GM19463 (cell line): ENCODE measurements at regions not wholly inside any gene's neighbourhood (a gene's known extent, or its start where the extent isn't known, plus 50 kb on each side); places are given as distances from the start of the nearest gene placed in this dataset.

Experiments used
- ATAC-seq: cut with Tn5 transposase; IDR thresholded peaks from one replicate; pipeline ENCODE4 v1.9.1; 2021; ENCODE audit warnings: mild to moderate bottlenecking, moderate library complexity; ENCODE audit not compliant: unreplicated experiment

DNA sequence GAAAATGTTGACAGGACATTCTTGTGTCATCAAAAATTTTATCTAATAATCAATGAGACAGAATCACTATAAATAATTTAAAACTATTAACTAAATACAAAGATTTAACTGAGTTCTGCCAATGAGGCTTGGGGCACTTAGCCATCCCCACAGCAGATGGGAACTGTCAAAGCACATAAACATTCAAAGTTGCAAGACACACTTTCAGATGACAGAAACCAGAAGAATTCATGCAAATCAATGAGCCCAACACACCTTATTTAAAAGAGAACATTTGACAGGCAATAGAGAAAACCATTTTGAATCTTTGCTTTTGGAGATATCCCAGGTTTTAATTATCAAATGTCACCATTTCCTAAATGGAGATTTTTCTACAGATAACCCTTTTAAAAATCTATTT, 566.2 kb downstream of the IRS1 start:
- no peak for ATAC-seq

DNA sequence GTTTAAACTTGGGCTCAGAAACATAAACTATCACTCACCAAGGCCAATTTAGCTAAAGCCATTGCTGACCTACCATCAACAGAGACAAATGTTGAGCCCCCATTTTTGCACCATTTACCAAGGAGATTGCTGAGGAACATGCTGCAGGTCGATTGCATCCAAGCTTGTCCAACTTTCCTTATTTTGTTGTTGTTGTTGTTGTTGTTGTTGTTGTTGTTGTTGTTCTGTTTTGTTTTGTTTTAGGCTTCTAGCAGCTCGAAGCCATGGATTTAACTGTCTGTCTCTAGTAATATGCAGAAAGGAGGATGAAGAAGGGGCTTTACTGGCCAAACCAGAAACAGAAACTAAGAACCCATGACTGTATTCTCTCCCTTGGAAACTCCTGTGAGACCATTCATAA, 571.5 kb downstream of the IRS1 start:
- ATAC-seq, result no peak

DNA sequence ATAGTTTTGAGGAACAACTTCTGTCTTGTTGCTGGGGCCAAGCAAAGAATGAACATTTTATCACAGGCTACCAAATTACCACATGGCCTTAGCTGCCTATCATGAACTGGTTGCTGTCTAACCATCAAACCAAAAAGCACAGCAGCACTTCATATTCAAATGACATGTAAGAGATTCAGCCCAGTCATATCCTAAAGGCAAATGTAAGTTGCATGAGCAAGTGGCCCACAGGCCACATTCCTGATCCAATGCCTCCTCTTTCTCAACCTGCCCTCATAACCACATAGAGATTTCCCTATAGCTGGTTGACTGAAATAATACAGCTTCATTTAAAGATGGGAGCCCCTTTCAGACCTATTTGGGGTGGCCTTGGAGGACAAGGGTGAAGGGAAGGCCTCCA, 572.3 kb downstream of the IRS1 start:
- ATAC-seq, result no peak

DNA sequence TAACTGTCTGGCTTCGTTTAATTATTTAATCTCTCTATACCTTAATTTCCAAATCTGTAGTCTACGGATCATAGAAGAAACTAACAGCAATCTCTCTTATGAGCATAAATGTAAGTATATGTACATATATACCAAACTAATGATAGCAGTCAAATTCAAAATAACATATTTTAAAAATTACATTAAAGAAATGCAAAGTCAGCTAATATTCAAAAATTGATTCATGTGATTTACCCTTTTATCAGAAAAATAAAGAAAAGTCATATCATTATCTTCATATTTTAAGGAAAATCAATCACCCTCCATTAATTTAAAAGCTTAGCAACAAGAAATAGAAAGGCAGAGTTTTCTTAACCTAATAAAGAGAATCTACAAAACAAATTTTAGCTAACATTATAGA, 575.9 kb downstream of the IRS1 start:
- no peak for ATAC-seq

DNA sequence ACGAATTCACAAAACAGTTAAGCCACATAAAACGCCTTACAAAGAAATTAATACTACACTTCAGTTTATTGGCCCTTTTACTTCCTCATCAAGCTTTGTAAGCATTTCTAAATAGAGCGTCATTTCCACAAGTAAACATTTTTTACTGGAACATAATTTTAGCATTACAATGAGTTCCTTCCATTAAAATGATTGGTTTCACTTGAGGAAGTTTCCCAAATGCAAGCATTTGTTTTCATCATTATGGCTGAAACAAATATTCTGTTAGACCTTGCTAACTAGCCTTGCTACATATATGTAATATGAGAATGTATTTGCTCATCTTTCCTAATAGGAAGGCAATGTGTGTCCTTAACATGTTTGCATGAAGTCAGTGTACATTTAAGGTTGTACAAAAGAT, 579.1 kb downstream of the IRS1 start:
- no peak for ATAC-seq

DNA sequence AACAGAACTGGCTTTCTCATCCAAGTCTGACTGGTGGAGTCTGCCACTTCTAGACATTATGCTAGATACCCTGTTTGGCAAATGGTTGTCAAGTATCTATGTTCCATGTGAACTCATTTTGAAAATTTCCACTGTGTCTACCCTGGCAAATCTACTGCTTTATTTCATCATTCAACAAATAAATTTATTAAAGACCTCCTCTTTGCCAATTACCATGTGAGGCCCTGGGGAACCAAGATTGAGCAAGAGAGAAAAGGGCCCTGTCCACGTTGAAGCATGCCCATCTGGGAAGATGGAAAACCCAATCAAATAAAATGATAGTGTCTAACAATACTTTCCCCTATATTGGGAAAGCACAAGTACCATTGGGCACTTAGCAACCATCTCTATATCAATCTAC, 582.4 kb downstream of the IRS1 start:
- ATAC-seq, result no peak

DNA sequence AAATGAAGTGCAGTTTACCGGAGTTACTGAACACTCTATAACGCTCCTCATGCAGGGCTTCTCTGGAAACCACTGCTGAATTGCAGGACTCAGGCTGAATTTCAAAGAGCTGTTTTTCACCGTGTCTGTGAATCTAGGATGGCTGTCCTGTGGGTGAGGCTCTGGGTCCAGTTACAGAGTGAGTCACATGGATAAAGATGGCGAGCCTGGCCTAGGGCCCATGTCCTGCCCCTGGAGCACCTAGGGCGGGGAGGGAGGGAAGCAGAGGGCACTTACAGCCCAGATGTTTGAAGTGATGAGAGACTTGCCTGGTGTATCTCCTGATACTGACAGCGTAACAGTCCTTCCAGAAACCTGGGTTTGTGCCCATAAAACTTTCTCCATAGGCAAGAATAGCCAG, 583.0 kb downstream of the IRS1 start:
- ATAC-seq, result no peak

DNA sequence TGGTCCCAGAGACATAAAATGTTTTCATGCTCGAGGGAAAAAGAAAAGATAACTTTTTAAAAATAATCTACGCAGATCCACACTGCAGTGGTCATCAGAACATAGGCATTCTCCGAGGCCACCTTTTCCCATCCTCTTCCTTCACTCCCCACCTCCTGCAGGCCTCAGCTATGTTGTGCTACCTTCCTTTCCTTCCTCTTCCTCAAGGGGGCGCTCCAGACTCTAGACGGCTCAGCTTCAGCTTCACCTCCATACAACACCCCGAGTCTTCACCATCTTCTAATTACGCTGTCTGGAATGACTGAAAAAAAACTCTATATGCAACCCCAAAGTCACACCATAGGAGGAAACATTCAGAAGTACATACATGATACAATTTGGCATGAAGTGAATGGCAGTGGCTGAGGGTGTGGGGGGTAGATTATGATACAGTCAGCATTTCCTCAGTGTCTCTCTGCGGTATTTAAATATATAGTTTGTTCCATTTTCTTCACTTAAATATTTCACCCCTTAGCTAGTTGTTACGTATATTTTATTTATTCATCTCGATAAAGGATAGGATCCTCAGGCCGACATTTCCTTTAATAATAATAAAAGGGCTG, 583.6 kb downstream of the IRS1 start:
- ATAC-seq, result peak; percentile 86

DNA sequence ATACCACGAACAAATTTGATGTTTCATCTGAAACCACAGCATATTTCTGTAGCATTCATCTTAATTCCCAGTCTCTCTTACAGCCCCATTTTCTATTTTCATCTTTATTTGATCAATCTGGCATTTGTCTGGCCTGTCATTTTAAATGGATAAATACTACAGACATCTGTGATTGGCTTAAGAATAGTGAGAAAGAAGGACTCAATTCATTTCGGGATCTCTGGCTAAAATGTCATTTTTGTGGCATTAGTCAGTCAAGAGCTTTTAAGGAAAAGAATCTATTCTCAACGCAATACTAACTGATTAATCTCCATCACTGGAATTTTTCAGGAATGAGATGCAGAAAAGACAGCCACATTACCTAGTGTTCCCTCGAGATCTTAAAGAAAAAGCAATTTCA, 585.9 kb downstream of the IRS1 start:
- no peak for ATAC-seq

DNA sequence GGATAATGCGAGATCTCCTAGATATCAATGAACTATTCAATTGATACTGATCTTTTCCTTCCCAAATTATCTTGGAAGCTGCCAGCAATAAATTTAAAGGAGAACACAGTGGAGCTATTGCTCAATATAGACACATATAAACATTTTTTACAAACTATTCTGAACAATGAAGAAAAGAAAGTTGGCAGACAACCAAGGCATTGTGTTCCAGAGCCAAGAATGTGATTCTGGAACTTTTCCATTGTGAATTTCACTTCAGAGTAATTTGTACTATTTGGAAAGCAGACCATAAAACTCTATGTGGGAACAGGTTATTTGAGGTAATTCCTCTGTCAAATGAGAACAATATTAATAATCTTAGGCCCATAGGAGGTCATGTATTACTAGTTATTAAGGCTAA, 588.2 kb downstream of the IRS1 start:
- no peak for ATAC-seq

DNA sequence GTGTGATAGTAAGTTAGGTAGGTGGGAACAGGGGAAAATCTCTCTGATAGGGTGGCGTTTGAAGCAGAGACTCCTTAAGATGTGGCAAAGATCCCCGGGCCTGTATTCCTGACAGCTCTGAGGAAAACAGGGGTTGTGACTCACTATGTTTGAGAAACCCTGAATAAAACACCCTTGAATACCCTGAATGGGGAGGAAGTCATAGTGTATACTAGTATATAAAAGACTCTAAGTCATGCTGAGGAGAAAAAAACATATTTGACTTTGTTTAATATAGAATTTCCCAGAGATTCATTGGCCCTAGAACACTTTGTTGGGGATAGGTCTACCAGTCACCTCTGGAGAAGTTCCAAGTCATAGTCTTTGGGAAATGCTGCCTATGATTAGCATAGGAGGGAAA, 590.9 kb downstream of the IRS1 start:
- ATAC-seq, result no peak

DNA sequence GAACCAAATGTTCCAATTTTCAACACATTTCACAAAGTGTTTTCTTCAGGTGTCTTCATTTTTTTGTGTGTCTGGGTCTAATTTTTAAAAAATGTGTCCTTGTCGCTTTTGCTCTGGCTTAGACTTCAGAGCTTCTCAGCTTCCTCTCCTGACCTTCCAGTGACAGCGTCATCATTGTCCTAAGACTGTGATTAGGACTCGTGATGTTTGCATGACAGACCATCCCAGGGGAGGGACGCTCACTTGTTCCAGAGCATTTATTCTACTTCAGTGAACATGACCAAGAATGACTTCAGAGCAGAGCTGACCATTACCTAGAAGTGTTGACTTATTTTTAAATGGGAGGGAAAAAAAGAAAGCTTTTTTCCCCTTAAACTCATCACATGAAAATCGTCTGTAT, 591.9 kb downstream of the IRS1 start:
- ATAC-seq, result no peak

DNA sequence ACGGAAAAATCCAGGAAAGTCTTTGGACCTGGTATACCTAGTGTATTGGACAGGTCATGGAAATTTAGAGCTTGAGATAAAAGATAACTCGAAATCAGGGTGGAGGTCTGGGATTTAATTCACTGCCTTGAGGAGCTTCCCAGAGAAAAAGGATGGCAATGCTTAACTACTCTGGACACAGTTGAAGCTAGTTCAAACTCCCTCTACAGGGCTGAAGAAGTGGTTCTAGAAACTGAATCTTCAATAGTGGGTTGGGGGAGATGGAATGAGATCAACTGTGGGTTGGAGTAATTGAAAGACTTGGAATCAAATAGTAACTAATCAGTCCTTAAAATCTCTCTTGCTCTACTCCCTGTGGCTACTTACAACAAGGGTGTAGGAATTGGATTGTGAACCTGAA, 600.1 kb downstream of the IRS1 start:
- no peak for ATAC-seq

DNA sequence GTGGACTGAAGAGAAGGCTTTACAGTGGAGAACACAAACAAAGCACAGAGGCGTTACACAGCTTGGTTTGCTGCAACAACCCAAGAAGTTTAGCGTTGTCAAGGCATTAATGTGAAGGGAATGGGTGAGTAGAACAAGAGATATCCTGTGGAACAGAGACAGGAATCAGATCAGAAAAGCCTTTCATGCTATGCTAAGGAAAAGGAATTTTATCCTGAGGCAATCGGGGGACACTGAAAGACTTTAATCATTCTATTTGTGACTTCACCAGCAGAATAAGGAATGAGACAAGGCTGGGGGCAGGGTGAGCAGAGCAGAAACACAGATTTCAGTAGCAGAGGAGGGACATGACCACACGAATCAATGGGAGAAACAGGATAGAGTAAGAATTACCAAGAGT, 600.7 kb downstream of the IRS1 start:
- ATAC-seq, result no peak

DNA sequence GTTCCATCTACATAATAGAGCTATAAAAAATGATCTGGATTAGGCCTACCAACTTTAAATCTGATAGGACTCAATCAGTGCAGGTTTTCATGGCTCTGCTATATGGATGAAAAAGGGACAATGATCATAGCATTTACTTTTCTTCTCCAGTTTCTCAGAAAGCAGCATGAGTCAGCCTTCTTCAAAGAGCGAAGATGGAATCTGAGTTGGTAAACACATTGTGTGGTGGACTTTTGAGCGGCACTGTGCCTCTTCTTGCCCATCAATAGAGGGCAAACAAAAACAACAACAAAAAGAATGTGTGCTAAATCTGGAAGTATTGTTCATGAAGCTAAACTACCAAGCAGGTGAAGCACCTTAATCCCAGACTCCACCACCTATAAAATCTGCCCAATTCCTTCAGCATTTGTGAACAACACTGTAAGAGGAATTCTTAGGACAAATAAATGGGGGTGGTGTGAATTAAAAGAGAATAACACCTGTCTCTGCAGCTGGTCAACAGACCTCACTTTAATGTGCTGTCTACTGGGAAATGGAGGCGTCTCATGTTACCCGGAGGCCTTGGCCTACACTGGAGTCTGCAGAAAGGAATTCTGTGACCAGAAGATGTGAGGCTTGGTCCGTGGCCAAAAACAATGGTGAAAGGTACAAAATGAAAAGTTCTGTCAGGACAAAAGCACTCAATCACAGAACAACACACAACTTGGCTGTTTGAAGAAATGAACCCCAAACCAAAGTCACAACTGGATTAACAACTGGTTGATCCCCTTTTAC, 609.0 kb downstream of the IRS1 start:
- no peak for ATAC-seq

DNA sequence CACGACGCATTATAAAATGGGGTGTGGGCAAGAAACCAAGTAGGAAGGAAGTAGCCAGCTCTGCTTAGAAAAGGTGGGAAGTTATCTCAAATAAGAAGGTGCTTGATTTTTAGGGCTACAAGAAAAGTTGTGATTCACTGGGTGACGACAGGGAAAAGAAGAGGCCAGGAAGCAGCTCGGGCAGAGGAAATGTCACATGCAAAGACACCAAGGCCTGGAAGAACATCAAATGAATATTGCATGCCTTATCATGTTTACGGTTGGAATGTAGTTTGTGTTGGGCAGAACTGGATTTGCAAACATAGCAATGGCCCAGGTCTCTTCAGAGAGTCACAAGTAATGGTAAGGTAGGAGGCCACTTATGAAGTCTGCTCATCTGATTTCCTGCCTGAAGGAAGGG, 610.6 kb downstream of the IRS1 start:
- ATAC-seq, result no peak

DNA sequence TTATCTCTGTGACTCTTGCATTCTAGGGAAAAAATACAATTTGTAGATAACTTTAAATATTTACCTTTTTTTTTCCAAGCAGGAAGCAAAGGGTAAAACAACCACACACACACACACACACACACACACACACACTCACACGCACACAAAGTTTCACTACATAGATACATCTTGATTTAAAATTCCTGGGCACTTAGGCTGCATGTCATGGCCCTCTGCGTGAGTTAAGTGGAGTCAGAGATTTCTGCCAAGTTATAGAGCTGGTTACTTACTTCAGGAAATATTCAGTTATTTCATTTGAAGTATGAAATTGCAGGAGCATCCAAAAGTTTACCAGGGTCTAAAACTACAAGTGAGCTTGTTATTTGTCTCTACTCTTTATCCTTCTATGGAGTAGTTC, 612.0 kb downstream of the IRS1 start:
- ATAC-seq, result no peak

DNA sequence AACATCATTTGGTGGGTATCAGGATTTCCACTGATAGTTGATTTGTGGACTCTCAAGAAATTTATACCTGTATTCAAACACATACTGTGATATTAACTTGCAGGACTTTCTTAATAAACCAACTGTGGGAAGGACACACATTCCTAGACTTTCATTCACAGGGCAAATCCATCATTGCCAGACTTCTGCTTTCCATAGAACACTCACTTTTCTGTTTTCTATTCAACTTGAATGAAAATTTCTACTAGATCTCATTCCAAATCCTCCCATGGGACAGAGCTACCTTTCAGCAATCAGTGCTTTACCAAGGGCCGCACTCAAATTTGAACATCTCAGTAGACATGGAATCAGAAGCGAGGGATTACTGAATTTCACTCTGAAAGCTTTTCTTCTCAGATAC, 612.5 kb downstream of the IRS1 start:
- no peak for ATAC-seq

DNA sequence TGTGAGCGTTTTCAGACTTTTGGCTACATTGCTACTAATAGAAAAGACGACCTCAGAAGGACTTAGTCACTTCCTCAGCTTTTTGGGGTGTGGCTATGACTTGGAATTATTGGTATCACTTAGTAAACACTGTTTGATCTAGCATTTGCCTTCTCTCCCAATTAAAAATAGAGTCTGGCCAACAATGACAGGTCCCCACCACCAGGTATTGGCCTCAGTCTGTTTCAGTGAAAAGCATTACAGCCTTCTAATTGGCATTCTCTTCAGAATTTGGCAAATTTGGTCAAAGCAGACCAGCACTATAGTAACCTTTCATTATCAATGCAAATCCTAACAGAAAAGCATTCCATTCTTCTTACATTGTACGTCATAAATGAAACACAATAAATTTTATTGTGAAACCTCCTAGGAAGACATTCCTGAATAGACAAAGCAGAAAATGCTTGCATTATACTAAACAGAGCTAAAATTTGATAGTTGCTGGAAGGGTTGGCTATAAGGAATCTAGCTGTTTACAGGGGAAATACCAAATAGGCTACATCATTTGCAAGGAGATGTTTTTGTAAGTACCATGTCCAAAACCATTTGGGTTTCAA, 613.9 kb downstream of the IRS1 start:
- no peak for ATAC-seq

DNA sequence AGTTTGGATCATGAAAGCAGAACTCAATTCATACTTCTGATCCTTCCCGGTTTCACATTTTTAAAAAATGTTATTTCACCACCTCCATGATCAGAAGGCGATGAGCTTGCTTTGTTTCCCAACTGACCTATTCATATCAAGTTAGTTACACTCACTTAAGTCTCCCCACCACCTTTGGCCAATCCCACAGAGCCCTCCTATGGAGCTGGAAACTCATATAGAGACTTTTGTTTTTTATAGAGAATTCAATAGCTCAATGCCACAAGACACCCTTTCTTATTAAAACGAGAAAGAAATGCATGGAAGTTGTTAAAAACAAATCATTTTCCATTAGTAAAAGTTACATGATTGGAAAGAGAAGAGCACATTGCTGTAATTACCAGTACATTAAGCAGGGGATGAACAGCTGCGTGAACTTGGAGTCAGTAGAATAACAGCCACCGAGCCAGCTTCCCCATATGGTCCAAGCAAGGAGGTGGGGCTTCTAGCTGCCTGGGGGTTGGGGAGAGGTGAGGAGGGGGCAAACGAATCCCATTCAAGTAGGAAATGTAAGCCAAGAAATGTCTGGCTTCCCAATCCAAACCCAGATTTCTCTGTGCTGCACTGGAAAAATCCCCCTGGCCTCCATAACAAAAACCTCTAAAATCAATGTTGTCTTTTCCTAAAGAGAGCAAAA, 614.5 kb downstream of the IRS1 start:
- no peak for ATAC-seq

DNA sequence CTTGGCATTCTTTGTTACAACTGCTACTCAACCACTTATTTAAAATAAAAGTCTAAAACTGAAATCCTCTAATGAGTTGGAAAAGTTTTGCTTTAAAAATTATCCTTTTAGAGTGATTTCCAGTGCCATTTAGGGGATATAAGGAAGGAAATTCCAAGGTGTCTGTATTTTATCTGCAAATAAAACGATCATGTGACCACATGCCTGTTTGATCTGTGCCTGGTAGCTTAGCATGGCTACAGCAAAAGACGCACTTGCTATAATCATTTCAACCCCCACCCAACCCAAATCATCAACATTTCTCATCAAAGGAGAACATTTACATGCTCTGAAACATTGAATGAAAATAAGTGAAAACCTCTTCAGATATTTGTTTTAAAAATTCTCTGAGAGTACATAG, 615.1 kb downstream of the IRS1 start:
- no peak for ATAC-seq

DNA sequence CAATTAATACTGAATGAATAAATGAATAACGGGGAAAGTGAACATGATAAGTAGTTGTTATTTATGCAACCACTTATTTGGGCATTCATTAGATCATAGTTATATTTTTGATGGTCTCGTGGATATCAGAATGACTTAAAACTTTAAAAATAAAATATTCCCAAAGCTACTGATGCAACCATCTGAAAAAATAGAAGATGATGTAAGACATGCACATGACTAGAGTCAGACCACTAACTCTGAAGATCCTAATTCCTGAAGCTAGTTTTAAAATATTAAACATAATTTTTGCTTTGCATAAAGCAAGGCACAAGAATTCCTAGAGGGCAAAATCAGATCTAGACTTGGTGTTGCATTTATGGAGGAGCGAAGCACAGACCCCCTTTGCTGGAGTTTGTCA, 616.1 kb downstream of the IRS1 start:
- ATAC-seq, result no peak
